ENCODE measurements at regions not wholly inside any gene's neighbourhood (a gene's known extent, or its start where the extent isn't known, plus 50 kb on each side); places are given as distances from the start of the nearest gene placed in this dataset.

DNA sequence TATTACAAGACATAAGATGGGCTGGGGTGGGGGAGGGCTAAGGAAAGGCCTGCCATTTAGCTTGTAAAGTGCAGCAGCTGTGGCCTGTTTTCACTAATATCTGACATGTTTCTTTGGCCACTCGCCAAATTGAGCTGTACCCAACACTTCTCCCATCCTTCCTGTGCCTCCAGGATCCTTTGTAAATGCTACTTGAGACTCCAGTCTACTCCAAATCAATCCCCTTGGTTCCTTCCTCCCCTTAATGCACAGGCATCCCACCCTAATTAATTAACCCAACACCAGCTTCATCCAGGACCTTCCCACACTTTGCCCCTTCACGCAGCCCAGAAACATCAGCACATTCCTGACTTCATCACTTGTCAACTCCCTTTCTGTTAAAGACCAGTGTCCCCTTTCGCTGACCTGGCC, 55.0 kb upstream of the TCF21 start:
- no peak for ATAC-seq
- Mint-ChIP-seq H3K27me3 (peaks cover 8 to 51% (median 35%) of the 10 kb centered on the region in 5 donors), H3K4me1 (peaks cover 0 to 10% (median 7%) of the 10 kb centered on the region in 7 donors), H3K9me3 (peaks cover 0 to under 1% (median 0%) of the 10 kb centered on the region in 11 donors), H3K27ac (no peak overlapping the region), H3K36me3 (peaks cover 0 to under 1% (median 0%) of the 10 kb centered on the region in 5 donors), H3K4me3 (no peak overlapping the region)
- Histone ChIP-seq H3K27me3 (ENCODE audit: control insufficient read depth in 2 of 2, insufficient read depth in 2 of 2, low read length in 2 of 2) (no peaks in the 10 kb centered on the region), H3K4me3 (ENCODE audit: low read length) (no peak overlapping the region), H3K4me1 (ENCODE audit: control insufficient read depth in 2 of 2, insufficient read depth in 2 of 2, low read length in 2 of 2) (peaks cover 0 to 6% of the 10 kb centered on the region in 2 donors), H3K27ac (ENCODE audit: low read depth, low read length) (no peak overlapping the region), H3K36me3 (ENCODE audit: control insufficient read depth in 2 of 3, insufficient read depth in 3 of 3, low read length in 3 of 3) (no peaks in the 10 kb centered on the region), H3K9me3 (ENCODE audit: control insufficient read depth in 2 of 3, low read length in 3 of 3) (no peaks in the 10 kb centered on the region)
- CTCF ChIA-PET, result no interaction called here
- intact Hi-C loops (cut with micrococcal nuclease), result loop anchor here in 1 of 2 donors (10.0 kb wide), 1 partner anchor 269 kb away; no protein-coding TSS in a partner anchor
- no peak for DNase-seq
- POLR2A ChIA-PET, result no interaction called here

DNA sequence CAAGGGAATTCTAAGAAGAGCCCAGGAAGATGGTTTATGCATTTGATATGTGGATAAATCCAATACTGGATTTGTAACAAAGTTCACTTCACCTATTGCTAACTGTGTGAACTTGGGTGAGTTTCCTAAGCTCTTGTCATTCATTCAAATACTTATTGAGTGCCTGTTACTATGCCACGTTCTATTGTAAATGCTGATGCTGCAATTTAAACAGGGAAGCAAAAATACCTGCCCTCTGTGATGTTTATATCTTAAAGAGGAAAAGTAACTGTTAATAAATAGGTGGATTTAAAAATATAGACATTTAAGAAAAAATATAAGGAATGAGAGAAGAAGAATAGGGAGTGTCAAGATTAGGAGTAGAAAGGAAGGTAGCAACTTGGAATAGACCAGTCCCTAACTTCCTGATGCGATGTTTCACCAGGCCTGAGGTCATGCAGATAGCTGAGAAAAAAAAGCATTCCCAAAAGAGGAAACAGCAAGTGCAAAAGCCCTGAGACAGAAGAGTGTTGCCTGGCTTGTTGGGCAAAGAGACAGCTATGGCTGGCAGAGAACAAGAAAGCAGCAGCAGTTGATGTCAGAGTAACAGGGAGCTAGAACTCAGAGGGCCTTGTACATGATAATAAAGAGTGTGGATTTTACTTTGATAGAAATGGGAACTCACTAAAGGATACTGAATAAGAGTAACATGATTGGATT, 54.3 kb upstream of the TCF21 start:
- intact Hi-C loops (cut with micrococcal nuclease), result loop anchor here in 1 of 2 donors (10.0 kb wide), 1 partner anchor 270 kb away; no protein-coding TSS in a partner anchor
- H3K27ac Mint-ChIP-seq, result no peak overlapping the region
- H3K4me1 Mint-ChIP-seq, result peaks cover 0 to 10% (median 7%) of the 10 kb centered on the region in 7 donors
- Histone ChIP-seq H3K27me3 (ENCODE audit: control insufficient read depth in 2 of 2, insufficient read depth in 2 of 2, low read length in 2 of 2) (no peaks in the 10 kb centered on the region), H3K36me3 (ENCODE audit: control insufficient read depth in 2 of 3, insufficient read depth in 3 of 3, low read length in 3 of 3) (no peaks in the 10 kb centered on the region), H3K4me3 (ENCODE audit: low read length) (no peak overlapping the region), H3K27ac (ENCODE audit: low read depth, low read length) (no peak overlapping the region), H3K9me3 (ENCODE audit: control insufficient read depth in 2 of 3, low read length in 3 of 3) (no peaks in the 10 kb centered on the region), H3K4me1 (ENCODE audit: control insufficient read depth in 2 of 2, insufficient read depth in 2 of 2, low read length in 2 of 2) (peaks cover 0 to 6% of the 10 kb centered on the region in 2 donors)
- ChIA-PET CTCF (no interaction called here), POLR2A (interaction anchor here (0.6 kb wide), 1 partner anchor 480 kb away, joined by 3 read pairs; no protein-coding TSS in a partner anchor)
- H3K36me3 Mint-ChIP-seq, result peaks cover 0 to 4% (median 0%) of the 10 kb centered on the region in 5 donors
- no peak overlapping the region for H3K4me3 Mint-ChIP-seq
- peaks cover 8 to 55% (median 40%) of the 10 kb centered on the region in 5 donors for H3K27me3 Mint-ChIP-seq
- H3K9me3 Mint-ChIP-seq, result peaks cover 0 to 4% (median 0%) of the 10 kb centered on the region in 11 donors
- DNase-seq (no peak), ATAC-seq (no peak)

DNA sequence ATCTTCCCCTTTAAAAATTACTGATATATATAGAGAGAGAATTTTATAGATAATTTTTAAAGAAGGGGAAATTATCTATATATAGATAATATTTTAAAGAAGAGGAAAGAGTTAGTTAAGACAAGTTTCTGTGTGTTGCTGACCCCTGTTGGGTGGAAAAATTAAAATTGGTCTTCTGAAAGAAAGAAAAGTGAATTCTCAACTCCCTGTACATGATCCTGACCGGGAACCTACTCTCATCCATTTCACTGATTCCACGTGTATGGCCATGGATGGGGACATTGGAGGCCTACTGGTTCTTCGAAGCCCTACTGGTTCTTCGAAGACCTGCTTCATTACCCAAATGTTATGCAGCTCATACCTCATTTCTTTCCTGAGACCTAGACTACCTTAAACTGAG, 53.0 kb upstream of the TCF21 start:
- H3K4me1 Mint-ChIP-seq, result peaks cover 0 to 10% (median 7%) of the 10 kb centered on the region in 7 donors

DNA sequence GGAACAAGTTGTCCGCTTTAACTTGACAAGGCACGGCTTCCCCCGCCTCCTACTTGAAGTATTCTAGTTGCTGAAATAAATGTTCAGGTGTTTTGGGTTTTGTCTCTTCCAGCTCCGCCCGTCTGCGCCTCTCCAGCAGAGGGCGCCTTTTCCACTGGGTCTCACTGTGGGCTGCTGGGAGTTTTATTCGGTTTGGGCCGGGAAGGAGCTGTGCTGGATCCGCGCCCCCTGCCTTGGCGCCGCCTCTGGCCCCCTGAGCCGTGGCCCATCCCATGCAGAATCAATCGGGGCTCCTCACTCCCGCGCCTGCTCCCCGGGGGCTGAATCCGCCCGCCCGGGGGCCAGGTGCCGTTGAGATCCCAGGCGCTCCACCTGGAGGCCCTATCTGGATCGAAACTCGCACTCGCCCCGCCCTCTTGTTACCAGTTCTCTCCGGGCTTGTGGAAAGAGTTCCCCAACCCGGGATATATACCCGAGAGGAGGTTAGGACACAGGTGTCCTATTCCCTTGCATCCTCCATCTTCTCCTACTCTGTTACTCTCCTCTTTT, 51.0 kb upstream of the TCF21 start:
- DNase-seq, result peak; percentile 11 to 67 (median 43)

More for the DNA sequence above, 53.0 kb upstream of the TCF21 start:
- no peak overlapping the region for H3K27ac ChIP-seq (ENCODE audit: low read depth, low read length)
- peaks cover 0 to 6% of the 10 kb centered on the region in 2 donors for H3K4me1 ChIP-seq (ENCODE audit: control insufficient read depth in 2 of 2, insufficient read depth in 2 of 2, low read length in 2 of 2)
- CTCF ChIA-PET, result no interaction called here
- ATAC-seq (no peak), DNase-seq (no peak)
- peaks cover 12 to 51% (median 39%) of the 10 kb centered on the region in 5 donors for H3K27me3 Mint-ChIP-seq
- no peaks in the 10 kb centered on the region for H3K9me3 ChIP-seq (ENCODE audit: control insufficient read depth in 2 of 3, low read length in 3 of 3)
- H3K27ac Mint-ChIP-seq, result no peak overlapping the region
- intact Hi-C loops (cut with micrococcal nuclease), result loop anchor here in 1 of 2 donors (2.0 to 10.0 kb wide), 2 partner anchors 261 to 271 kb away; no protein-coding TSS in a partner anchor
- H3K4me3 Mint-ChIP-seq, result no peak overlapping the region
- peaks cover 0 to 4% (median 0%) of the 10 kb centered on the region in 5 donors for H3K36me3 Mint-ChIP-seq
- H3K9me3 Mint-ChIP-seq, result peaks cover 0 to 4% (median 0%) of the 10 kb centered on the region in 11 donors
- H3K4me3 ChIP-seq (ENCODE audit: low read length), result no peak overlapping the region
- no peaks in the 10 kb centered on the region for H3K27me3 ChIP-seq (ENCODE audit: control insufficient read depth in 2 of 2, insufficient read depth in 2 of 2, low read length in 2 of 2)
- no peaks in the 10 kb centered on the region for H3K36me3 ChIP-seq (ENCODE audit: control insufficient read depth in 2 of 3, insufficient read depth in 3 of 3, low read length in 3 of 3)
- POLR2A ChIA-PET, result no interaction called here

More for the DNA sequence above, 51.0 kb upstream of the TCF21 start:
- POLR2A ChIA-PET, result no interaction called here
- H3K4me1 ChIP-seq (ENCODE audit: control insufficient read depth in 2 of 2, insufficient read depth in 2 of 2, low read length in 2 of 2), result peaks cover 0 to 6% of the 10 kb centered on the region in 2 donors
- Mint-ChIP-seq H3K9me3 (peaks cover 0 to 4% (median 0%) of the 10 kb centered on the region in 11 donors), H3K4me1 (peaks cover 0 to 10% (median 7%) of the 10 kb centered on the region in 7 donors), H3K4me3 (peak overlapping the region; percentile 46 to 84 (median 70)), H3K36me3 (peaks cover 0 to 4% (median 0%) of the 10 kb centered on the region in 5 donors), H3K27me3 (peaks cover 10 to 48% (median 41%) of the 10 kb centered on the region in 5 donors), H3K27ac (no peak overlapping the region)
- no peak overlapping the region for H3K27ac ChIP-seq (ENCODE audit: low read depth, low read length)
- CTCF ChIA-PET, result interaction anchor here (0.6 to 1.6 kb wide), 4 partner anchors 163 to 259 kb away, joined by 3 to 10 read pairs (median 3); no protein-coding TSS in a partner anchor
- no peaks in the 10 kb centered on the region for H3K36me3 ChIP-seq (ENCODE audit: control insufficient read depth in 2 of 3, insufficient read depth in 3 of 3, low read length in 3 of 3)
- no peaks in the 10 kb centered on the region for H3K9me3 ChIP-seq (ENCODE audit: control insufficient read depth in 2 of 3, low read length in 3 of 3)
- no peaks in the 10 kb centered on the region for H3K27me3 ChIP-seq (ENCODE audit: control insufficient read depth in 2 of 2, insufficient read depth in 2 of 2, low read length in 2 of 2)
- ATAC-seq, result peak; percentile 76
- H3K4me3 ChIP-seq (ENCODE audit: low read length), result peak overlapping the region; percentile 21
- intact Hi-C loops (cut with micrococcal nuclease), result loop anchor here (1.0 to 10.0 kb wide), 4 partner anchors 78 to 273 kb away; no protein-coding TSS in a partner anchor

Measured in naive thymus-derived CD4-positive, alpha-beta T cell (primary cell).